Retina (tissue), 1 donor: ENCODE measurements at regions not wholly inside any gene's neighbourhood (a gene's known extent, or its start where the extent isn't known, plus 50 kb on each side); places are given as distances from the start of the nearest gene placed in this dataset.

Experiments used
- DNase-seq: peaks from one replicate; pipeline ENCODE4 v3.0.0-alpha.2; 2016

DNA sequence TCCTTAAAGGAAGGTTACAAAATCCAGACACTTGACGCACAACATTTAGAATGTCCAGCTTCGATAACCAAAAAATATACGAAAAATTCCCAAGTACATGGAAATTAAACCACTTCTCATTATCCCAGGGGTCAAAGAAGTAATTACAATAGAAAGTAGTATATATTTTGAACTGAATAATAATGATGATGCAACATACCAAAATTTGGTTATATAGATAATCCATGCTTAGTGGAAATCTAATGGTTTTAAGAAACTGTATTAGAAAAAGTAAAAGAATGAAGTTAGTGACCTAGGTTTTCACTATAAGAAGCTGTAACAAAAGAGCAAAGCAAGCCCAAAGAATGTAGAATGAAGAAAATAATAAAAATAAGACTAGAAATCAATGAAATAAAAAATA, 204.0 kb upstream of the PUM3 start:
- no peak for DNase-seq

DNA sequence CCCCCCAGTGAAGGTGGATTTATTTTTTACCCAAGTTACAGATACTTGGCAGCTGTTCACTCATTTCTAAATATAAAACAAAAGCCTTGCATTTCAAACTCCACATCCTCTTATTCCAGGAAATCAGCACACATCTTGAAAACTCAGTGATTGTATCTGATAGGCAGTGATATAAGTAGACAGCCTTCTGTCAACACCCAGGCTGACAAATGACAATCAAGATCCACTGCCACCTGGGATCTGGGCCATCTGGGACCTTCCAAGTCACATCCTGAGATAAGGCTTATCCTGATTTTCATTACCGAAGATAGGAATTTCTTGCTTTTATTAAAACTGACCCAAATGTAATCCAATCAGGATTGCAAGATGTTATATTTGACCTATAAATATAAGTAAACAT, 201.3 kb upstream of the PUM3 start:
- DNase-seq, result no peak

DNA sequence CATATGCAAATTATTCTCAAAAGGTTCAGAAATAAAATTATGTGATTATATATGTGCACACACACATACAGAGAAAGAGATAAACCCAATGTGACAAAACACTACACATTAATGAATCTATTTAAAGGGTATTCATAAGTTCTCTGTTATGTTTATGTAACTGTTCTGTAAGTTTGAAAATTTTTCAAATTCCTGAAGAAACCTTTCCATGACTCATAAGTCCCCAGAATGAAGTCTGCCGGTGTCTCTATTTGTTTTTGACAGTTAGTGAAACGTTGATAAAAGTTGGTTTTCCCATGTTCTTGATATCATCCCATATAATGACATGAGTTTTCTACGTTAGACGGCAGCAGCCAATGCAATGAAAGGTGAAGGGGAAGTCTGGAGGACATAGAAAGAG, 199.5 kb upstream of the PUM3 start:
- no peak for DNase-seq

DNA sequence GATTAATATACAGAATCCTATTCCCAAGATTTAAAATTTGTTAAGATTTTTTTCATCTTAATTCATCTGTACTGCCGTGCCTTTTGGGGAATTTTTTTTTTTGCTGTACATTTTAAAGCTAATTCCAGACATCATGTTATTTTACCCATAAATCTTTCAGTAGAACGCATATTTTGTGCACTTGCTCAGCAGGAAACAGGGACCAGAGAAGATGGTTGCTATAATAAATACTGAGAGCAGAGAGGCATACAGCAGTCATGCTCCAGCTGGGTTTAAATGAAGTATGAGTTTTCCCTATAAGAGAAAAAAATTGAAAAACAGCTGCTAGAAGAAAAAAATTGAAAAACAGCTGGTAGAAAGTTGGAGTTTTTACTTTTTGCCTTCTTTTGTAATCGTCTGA, 196.9 kb upstream of the PUM3 start:
- DNase-seq, result no peak

DNA sequence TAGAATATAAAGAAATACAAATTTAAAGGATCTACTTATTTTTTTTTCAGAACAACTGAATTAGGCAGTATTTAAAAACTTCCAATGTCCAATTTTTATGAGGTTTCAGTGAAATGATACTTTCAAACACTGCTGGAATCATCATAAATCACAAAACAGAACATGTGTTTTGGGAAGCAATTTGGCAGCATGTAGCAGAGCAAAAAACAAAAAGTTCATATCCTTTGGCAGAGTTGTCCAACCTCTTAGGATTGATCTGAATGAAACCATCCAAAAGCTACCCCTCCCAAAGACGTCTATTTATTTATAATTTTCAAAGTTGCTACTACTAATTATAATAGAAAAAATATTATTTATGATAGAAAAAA, 192.4 kb upstream of the PUM3 start:
- DNase-seq, result no peak

DNA sequence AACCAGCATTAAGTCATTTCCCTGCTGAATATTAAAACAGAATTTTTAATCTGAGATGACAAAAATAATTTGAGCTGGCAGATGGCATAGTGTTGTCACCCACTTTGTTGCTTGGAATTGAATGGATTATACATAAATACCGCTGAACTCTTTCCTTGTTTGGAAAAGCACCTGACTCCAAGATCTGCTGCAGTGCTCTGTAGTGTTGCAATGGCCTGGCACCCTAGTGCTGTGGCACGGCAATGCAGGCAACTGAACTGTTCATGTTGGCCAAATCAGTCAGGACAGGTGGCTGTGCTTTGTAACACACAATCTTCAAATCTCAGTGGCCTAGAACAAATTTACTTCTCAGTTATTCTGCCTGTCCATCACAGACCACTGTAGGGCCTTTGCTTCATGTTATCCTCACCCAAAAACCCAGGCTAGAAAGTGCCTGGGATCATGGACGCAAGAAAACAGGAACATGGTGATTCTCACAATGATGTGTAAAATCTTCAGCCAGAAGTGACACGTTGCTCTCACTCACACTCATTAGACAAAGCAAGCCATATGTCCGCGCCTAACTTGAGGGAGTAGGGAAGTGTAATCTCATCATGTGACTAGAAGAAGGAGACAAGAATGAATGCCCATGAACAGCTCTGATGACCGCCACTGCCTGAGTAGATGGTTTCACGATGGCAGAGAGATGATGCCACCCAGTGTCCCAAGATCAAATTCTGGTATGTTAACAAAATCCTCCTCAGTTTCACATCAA, 191.9 kb upstream of the PUM3 start:
- DNase-seq, result no peak

DNA sequence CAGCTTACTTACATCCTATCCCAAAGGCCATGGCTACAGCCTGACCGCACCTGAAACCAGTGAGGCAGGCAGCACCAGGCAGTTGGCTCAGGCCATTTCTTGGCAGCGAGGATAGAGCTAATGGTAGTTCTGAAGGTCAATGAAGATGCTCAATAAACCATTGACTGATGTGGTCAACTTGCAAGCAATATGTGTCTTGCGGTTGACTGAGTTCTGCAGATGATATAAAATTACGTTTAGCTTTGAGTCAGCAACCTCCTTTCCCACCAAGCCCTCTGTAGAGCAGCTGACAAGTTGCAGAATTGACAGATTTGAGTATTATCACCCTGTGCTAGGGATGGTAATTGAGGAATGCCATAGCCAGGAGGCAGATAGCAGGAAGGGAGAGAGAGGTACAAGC, 189.0 kb upstream of the PUM3 start:
- DNase-seq, result no peak

DNA sequence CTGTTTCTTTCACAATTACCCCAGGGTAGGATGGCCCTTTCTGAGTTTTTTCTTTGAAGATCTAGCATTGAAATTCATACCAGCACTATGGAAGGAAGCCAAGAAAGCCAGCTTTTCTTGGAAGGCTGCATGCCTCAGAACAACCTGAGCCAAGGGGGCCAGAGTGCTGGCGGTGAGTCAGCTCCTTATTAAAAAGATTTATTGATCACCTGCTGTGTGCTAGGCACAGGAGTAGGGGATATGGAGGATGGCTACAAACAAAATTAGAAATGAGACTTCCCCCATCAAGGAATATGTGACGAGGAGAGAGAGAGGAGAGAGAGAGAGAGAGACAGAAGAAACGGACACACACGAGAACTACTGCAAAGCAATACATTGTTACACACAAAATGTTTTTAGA, 184.6 kb upstream of the PUM3 start:
- no peak for DNase-seq

DNA sequence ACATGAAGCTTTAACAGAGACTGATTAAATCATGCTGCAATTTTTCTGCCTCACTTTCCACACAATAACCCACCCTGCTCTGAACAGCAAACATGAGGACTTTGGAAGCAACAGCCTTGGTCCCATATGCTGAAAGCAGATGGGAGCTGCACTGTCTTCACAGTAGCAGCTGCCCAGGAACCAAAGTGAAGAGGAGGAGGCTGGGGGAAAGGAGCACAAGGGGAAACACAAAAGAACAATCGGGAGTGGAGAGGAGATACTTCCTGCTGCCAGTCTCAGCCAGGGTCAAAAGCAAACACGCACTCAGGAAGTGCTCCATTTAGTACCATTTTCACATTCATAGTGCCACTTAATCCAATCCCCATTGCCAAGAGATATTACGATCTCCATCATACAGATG, 183.3 kb upstream of the PUM3 start:
- no peak for DNase-seq

DNA sequence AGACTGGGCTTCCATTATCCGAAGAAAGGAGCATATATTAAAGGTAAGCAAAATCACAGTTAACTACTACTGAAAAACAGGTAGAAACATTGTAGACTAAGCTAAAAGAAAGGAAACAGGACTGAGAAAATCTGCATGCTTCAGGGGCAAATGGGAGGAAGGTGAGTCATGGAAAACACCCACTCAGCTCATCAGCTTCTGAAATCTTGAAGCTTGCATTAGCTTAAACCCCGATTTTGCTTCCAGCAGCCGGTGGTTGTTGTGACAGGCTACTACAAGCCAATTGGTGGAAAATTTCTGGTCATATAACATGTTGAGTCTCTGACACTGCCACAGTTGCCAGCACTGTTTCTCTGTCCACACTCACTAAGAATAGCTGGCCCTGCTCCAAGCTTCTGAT, 179.6 kb upstream of the PUM3 start:
- no peak for DNase-seq

DNA sequence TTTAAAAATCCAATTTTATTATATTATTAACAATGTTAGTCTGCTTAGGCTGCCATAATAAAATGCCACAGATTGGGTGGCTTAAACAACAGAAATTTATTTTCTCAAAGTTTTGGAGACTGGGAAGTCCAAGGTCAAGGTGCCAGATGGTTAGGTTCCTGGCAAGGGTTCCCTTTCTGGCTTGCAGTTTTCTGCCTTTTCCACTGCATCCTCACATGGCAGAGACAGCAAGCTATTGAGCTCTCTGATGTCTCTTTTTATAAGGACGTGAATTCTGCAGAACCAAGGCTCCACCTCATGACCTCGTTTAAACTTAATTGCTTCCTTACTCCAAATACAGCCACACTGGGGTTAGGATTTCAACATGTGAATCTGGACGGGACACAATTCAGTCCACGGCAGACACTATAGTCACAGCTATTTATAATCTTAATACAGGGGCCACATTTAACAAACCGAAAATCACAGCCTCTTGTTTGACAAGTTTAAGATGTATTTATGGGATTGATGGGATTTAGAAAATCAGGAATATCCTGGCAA, 174.9 kb upstream of the PUM3 start:
- no peak for DNase-seq

DNA sequence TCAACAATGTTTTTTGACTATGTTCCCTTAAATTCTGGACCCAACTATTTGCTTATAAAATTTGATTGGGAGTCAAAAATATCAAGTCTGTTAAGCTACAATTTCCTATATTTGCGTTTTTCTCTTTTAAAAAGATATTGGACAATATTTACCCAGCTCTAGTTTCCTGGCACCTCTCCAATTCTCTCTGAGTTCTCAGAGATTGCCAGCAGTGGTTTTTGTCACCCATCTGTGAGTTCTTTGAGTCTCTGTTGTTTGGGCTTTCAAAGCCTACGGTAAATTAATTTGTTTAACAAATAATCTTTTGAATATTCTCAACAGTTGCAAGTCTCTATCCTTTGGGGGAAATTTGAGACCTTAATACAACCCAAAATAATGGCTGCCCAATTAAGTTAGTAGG, 174.2 kb upstream of the PUM3 start:
- no peak for DNase-seq

DNA sequence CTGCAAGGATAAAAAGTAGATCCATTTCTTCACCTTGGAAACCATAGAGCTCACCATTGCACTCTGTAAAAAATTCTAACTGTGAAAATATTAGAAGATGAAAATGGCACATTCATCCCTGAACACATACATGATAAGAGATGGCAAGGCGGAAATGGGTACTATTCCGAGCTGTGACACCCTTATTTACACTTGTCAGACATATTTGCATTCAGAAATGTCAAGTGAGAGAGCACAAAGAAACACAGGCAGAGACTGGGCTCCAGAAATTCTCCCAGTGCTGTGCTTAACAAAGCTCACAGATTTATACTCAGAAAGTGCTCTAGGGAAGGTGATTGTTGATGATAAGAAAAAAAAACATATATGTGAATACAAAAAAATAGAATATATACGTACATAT, 170.3 kb upstream of the PUM3 start:
- DNase-seq, result no peak

DNA sequence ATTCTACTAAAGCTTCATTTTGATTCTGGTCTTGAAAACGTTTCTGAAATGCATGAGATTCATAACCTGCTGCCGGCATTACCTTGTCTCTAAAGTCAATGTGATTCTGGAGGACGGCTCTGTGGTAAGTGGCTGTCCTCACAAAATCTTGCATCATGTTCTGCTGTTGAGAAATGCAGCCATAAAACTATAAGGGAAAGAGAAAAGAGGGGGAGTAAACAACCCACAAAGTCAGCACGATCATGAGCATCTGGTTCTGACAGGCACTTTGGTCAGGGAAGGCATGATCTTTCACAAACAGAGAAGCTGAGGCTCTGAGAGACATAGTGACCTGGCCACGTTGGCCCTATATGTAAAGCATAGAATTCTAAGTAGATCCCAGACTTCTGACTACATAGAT, 168.9 kb upstream of the PUM3 start:
- no peak for DNase-seq

DNA sequence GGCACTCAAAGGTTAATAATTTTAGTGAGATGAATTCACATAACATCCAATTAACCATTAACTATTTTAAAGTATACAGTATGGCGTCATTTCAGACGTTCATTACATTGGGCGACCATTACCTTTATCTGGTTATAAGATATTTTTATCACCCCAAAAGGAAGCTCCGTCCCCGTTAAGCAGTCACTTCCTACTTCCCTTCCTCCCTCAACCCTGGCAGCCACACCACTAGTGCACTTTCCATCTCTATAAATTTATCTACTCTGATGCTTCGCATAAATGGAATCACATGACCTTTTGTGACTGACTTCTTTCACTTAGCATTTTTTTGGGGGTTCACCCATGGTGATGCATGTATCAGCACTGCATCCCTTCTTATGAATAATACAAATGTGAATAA, 168.3 kb upstream of the PUM3 start:
- DNase-seq, result no peak

DNA sequence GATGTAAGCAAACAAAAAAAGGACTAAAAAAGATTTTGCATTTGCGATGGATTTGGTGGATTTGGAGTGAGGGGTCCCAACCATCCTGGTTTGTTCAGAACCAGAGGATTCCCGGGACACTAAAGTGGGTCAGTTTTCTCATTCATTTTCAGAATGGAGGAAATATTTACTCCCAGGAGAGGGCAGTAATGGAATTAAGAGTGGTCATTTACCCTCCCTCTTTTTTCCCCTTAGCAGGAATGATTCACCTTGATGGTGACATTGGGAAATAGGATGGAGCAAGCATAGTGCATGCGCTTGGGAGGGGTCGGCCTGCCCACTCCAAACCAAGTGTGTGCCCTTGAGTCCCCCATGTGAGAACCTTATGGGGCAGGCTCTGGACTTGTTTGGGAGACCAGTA, 164.2 kb upstream of the PUM3 start:
- DNase-seq, result no peak

DNA sequence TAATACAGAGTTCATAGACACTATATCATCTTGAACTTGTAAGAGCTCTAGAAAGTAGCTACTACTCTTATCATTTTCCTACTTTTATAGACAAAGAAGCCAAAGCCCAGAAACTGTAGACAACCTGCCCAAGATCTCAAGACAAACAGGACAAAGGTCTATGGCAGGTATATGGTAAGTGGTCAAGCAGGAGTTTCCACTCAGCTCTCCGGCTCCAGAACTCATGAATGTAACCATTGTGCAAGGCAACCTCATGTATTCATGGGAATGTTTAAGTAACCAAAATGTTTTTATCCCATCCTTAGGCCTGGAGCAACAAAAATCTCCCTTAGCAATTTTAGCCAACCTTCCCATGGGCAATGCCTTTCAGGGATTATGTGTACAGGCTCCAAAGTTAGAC, 163.4 kb upstream of the PUM3 start:
- DNase-seq, result no peak

DNA sequence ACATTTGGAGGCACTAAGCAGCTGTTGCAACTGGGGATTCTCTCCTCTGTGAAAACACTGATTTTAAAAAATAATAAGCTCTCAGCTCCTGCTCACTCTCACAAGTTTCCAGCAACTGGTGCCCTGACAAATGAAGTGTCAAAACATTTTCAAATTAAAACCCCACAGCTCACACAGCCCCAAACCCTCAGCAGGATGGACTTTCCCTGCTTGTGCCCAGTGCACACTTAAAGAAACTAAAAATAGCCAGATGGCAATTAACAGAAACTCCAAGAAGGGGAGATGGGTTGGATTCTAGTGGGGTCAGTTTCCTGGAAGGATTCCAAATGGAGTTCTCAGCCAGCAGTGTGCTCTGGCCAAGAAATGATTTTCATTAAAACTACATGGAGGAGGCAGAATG, 163.0 kb upstream of the PUM3 start:
- no peak for DNase-seq

DNA sequence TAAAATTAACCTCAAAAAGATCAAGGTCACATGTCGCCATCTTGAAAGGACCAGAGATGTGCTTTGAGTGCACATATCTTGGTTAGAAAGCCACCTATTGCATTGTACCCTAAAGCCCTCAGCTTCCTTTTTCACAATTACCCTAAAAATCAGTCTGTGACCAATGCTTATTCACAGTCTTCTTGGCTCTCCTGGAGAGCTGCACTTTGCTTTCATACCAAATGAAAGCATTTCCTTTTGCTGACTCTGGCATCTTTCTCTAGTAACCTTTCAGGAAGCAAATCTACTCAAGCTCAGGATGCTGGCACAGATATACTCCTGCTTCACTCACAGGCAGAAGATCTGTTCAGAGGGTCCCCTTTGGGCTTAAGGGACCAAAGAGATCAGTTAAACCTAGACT, 160.7 kb upstream of the PUM3 start:
- DNase-seq, result no peak

DNA sequence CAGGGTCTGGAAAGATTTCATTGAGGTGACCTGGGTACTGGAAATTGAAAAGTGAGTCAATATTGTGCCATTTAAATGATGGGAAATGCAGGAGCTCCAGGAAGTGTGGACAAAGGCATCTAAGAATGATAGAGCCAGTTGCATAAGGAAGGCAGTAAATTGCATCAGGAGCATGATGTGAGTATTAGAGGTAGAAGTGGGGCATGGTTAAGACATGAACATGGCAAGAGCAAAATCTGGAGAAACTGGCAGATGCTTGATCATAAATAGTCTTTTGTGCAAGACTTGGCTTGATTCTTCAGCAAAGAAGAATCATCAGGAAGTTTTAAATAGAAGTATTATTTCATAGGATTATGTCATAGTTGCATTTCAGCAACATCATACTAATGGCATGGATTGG, 157.4 kb upstream of the PUM3 start:
- DNase-seq, result no peak

DNA sequence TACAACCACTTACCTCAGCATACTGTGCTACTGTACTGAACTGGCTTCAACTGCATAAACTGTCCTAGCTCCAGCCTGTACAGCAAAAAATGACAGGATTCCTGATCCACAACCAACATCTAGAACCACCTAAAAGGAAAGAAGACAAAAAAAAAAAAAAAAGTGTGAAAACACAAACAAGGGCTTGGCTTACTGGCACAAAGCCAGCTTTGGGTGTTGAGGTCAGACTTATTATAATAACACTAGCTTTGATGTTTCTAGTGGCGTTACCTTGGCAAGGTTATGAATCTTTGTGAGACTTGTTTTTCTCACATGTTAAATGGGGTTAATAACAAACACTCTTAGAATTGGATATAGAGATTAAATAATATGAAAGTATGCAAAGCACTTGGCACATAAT, 148.5 kb upstream of the PUM3 start:
- no peak for DNase-seq

DNA sequence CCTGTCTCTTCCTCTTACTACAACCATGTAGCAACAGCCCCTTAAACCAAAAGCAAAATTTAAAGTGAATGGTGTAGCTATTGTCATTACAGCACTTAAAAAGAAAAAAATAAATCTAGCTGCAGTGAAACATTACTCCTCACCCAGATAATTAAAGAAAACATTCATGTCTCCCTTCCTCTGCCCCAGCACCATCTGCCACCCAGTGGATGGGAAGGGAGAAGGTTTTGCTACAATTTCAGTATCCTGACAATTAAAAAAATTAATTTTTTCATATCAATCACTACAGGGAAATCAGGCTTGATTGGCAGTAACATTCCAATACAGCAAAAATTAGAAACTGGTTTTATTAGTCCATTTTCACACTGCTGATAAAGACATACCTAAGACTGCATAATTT, 147.4 kb upstream of the PUM3 start:
- DNase-seq, result no peak

DNA sequence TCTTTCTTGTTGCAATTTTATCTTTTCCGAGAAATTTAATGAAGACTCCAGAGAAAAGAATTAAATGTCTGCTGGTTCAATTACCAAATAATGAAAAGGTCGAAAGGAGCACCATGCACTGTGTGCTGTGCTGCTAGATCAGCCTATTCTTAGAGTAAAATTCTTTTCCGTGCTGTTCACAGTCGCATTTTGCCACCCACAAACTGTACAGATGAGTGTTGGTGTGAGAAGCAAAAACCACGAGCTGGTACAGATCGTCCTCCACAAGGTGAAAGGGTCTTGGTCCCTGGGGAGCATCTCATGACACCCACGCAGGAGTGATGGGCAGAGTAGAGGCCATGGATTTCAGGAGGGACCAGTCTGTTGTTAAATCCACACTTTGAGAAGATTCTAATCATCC, 143.8 kb upstream of the PUM3 start:
- DNase-seq, result no peak

DNA sequence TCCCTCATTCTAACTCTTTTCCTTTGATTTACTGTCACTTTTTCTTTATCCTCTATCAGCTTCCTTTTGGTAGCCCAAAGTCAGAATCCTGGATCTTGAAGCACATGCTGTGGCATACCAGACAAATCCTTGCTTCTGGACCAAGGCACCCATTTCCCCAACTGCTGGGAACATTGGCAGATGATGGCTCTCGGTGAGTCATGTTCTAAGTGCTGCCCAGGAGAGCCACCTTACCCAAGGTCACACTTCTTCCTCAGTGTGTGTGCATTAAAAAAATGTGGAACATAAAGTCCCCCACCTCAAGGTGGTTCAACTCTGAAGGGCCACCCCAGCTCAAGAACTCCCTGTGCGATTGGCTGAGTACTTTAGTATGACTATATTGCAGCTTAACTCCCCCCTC, 141.4 kb upstream of the PUM3 start:
- DNase-seq, result no peak

DNA sequence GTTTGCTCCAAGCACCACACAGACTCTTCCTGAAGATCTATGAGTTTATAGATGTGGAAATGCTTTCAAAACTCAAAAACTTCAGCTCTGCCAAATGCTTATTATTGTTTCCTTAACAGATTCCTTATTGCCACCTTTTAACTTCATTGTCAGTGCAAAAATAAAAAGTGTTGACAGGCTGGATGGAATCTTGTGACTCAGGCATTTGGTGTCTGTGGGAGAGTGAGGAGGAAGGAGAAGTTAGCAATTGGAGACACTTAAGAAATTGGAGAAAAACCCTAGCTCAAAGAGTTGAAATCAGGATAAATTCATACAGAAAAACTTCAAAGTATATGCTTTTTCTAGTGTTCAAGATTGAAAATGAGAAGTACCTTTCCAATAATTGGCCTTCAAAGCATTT, 140.6 kb upstream of the PUM3 start:
- no peak for DNase-seq
